ENCODE measurements at regions not wholly inside any gene's neighbourhood (a gene's known extent, or its start where the extent isn't known, plus 50 kb on each side); places are given as distances from the start of the nearest gene placed in this dataset.

DNA sequence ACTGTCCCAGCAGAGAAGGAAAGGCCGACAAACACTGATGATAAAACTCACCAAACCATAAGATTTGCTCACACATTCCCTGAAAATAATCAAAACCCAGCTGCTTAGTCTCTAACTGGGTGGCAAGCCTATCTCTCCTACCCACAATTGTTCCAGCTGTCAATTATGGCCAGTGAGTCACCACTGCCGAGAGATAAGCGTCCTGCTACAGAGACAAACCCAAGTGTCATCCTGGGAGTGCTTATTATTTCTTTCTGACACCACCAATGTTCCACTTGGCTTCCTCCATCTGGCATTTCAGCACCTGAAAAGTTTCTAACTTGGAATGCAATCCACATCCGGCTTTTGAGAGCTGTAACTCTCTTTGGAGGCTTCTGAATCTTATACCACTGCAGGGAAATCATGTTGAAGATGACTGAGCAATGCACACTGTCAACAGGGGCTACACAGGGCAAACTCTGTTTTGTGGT lies 51.5 kb upstream of the VAV3 start:
- no peak for TF ChIP-seq EP300 (IDR thresholded peaks at IDR 0.05)
- TF ChIP-seq, protein P1, sequence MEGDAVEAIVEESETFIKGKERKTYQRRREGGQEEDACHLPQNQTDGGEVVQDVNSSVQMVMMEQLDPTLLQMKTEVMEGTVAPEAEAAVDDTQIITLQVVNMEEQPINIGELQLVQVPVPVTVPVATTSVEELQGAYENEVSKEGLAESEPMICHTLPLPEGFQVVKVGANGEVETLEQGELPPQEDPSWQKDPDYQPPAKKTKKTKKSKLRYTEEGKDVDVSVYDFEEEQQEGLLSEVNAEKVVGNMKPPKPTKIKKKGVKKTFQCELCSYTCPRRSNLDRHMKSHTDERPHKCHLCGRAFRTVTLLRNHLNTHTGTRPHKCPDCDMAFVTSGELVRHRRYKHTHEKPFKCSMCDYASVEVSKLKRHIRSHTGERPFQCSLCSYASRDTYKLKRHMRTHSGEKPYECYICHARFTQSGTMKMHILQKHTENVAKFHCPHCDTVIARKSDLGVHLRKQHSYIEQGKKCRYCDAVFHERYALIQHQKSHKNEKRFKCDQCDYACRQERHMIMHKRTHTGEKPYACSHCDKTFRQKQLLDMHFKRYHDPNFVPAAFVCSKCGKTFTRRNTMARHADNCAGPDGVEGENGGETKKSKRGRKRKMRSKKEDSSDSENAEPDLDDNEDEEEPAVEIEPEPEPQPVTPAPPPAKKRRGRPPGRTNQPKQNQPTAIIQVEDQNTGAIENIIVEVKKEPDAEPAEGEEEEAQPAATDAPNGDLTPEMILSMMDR (IDR thresholded peaks at IDR 0.05) = no peak
